Upper lobe of left lung (tissue), 6 donors: ENCODE measurements at regions not wholly inside any gene's neighbourhood (a gene's known extent, or its start where the extent isn't known, plus 50 kb on each side); places are given as distances from the start of the nearest gene placed in this dataset.

Experiments used
- ATAC-seq, 2 donors: fragments of 200-7000 bp; cut with Tn5 transposase; one replicate each; pipeline ENCODE4 v1.9.1; 2022; ENCODE audit warnings: mild to moderate bottlenecking in 2 of 2, moderate library complexity in 2 of 2; ENCODE audit not compliant: low FRiP score in 2 of 2
- DNase-seq, 2 donors: peaks; one replicate each; pipeline ENCODE4 v3.0.0-alpha.2; 2019 to 2020
- H3K27ac ChIP-seq, 4 donors: fragments of 200-600 bp; sonication (generic); one replicate each; pipeline ENCODE4 v1.5.1; 2016 to 2019
- H3K27me3 ChIP-seq, 4 donors: fragments of 200-600 bp; sonication (generic); one replicate each; pipeline ENCODE4 v1.5.1; 2017 to 2019
- H3K36me3 ChIP-seq, 4 donors: fragments of 200-600 bp; sonication (generic); one replicate each; pipeline ENCODE4 v1.5.1; 2016 to 2019
- H3K4me1 ChIP-seq, 4 donors: fragments of 200-600 bp; sonication (generic); one replicate each; pipeline ENCODE4 v1.5.1; 2018 to 2019
- H3K4me3 ChIP-seq, 4 donors: fragments of 200-600 bp; sonication (generic); one replicate each; pipeline ENCODE4 v1.5.1; 2017 to 2019; ENCODE audit warnings: mild to moderate bottlenecking in 2 of 4, moderate library complexity in 1 of 4
- H3K9me3 ChIP-seq, 4 donors: fragments of 200-600 bp; sonication (generic); one replicate each; pipeline ENCODE4 v1.5.1; 2018 to 2019
- EP300 ChIP-seq, 4 donors: sonication (generic); formaldehyde crosslinking; IDR thresholded peaks; one replicate each; pipeline ENCODE4 v1.5.1; 2017; ENCODE audit warnings: antibody characterized with exemption in 4 of 4, control low read depth in 2 of 4
- POLR2A ChIP-seq, 4 donors: fragments of 450-650 bp; IDR thresholded peaks; one replicate each; pipeline ENCODE4 v1.5.1; 2016 to 2017; ENCODE audit warnings: antibody characterized with exemption in 4 of 4, mild to moderate bottlenecking in 2 of 4
- POLR2AphosphoS5 ChIP-seq, 2 donors: sonication (generic); formaldehyde crosslinking; IDR thresholded peaks; one replicate each; pipeline ENCODE4 v1.5.1; 2017; ENCODE audit warnings: antibody characterized with exemption in 2 of 2
- WGBS, 2 donors: methylation state at CpG; one replicate each; pipeline ENCODE4 v1.1.5; 2017 to 2018; 5-methylcytosine and 5-hydroxymethylcytosine counted together
- TF ChIP-seq, protein P1 (sequence below), 6 experiments: fragments of 450-650 bp in 4 of 6; fragments of 200-600 bp in 2 of 6; sonication (generic) in 2 of 6; IDR thresholded peaks; one replicate each; pipeline ENCODE4 v1.5.1; 2016 to 2019; ENCODE audit warnings: antibody characterized with exemption in 6 of 6
- donor health status: DM: no; HTN: no; CAD: no; lungs with moderate emphysema.
- donor health status: DM: no; HTN: yes; CAD: no; lungs with severe emphysema.

DNA sequence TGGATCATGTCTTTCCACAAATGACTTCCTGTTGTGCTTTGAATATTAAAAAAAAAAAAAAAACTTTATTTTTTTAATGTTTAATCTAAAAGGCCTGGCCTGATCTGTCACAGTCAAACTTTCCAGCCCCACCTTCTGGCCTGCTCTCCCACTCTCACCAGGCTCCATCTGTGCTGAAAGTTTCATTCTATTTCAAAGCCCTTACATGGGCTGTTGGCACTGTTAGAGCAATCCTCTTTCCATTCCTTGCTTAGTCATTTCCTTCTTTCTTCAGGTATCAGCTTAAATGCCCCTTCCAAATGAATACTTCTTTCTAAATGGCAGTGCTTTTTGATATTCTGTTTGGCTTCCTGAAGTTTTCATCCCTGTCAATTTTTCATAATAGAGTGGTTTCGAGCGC lies 1104.8 kb upstream of the C9orf72 start:
- H3K27ac ChIP-seq, result no peak overlapping the region
- no peaks in the 10 kb centered on the region for H3K27me3 ChIP-seq
- no peak overlapping the region for H3K4me3 ChIP-seq
- DNase-seq (no peak), ATAC-seq (no peak)
- WGBS, 2 donors, result 90 to 98% methylated on average over 2 of the region's 2 CpGs
- H3K36me3 ChIP-seq, result no peaks in the 10 kb centered on the region
- no peaks in the 10 kb centered on the region for H3K4me1 ChIP-seq
- no peaks in the 10 kb centered on the region for H3K9me3 ChIP-seq
- TF ChIP-seq EP300 (IDR thresholded peaks at IDR 0.05), result no peak
- TF ChIP-seq, protein P1, sequence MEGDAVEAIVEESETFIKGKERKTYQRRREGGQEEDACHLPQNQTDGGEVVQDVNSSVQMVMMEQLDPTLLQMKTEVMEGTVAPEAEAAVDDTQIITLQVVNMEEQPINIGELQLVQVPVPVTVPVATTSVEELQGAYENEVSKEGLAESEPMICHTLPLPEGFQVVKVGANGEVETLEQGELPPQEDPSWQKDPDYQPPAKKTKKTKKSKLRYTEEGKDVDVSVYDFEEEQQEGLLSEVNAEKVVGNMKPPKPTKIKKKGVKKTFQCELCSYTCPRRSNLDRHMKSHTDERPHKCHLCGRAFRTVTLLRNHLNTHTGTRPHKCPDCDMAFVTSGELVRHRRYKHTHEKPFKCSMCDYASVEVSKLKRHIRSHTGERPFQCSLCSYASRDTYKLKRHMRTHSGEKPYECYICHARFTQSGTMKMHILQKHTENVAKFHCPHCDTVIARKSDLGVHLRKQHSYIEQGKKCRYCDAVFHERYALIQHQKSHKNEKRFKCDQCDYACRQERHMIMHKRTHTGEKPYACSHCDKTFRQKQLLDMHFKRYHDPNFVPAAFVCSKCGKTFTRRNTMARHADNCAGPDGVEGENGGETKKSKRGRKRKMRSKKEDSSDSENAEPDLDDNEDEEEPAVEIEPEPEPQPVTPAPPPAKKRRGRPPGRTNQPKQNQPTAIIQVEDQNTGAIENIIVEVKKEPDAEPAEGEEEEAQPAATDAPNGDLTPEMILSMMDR (IDR thresholded peaks at IDR 0.05), result no peak
- TF ChIP-seq POLR2AphosphoS5 (IDR thresholded peaks at IDR 0.05), result no peak

DNA sequence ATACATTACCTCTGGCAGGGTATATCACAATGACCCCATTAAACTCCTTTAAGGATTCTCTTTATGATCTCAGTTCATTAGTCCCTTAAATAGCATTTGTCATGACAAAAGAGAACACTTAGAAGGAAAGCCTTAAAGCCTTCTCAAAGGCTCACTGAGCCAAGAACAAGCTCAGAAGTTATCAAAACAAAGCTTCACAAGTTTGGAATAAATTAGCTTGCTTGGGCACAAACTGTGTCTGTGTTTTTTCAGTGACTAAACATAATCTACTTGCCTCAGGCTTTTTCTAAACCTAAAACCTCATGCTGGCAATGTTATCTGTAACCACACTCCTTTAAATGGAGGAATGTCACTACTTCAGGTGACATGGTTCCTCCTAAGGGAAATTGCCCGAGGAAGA lies 1114.9 kb upstream of the C9orf72 start:
- no peak overlapping the region for H3K4me3 ChIP-seq
- H3K27me3 ChIP-seq, result no peaks in the 10 kb centered on the region
- no peaks in the 10 kb centered on the region for H3K36me3 ChIP-seq
- WGBS, 2 donors, result 35 to 62% methylated on average over 1 of the region's 1 CpG
- no peaks in the 10 kb centered on the region for H3K4me1 ChIP-seq
- DNase-seq, result no peak
- H3K9me3 ChIP-seq, result no peaks in the 10 kb centered on the region
- H3K27ac ChIP-seq, result no peak overlapping the region
- TF ChIP-seq POLR2A (IDR thresholded peaks at IDR 0.05) (no peak), EP300 (IDR thresholded peaks at IDR 0.05) (no peak), POLR2AphosphoS5 (IDR thresholded peaks at IDR 0.05) (no peak)
- TF ChIP-seq, protein P1 (IDR thresholded peaks at IDR 0.05), result no peak
- no peak for ATAC-seq

DNA sequence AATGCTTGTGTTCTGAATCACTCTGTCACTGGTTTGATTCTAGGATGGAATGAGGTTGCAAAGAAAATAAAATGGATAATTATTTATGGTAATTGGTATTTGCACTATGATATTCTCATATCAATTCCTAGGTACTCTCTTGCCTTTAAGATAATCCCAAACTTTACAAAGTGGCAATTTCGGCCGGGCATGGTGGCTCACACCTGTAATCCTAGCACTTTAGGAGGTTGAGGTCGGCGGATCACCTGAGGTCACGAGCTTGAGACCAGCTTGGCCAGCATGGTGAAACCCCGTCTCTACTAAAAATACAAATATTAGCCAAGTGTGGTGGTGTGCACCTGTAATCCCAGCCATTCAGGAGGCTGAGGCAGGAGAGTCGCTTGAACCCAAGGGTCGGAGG lies 1118.7 kb upstream of the C9orf72 start:
- Histone ChIP-seq H3K4me1 (no peaks in the 10 kb centered on the region), H3K9me3 (no peaks in the 10 kb centered on the region), H3K27me3 (no peaks in the 10 kb centered on the region), H3K4me3 (no peak overlapping the region), H3K27ac (no peak overlapping the region), H3K36me3 (no peaks in the 10 kb centered on the region)
- DNase-seq, result no peak
- 84 to 92% methylated on average over 8 of the region's 8 CpGs for WGBS, 2 donors
- no peak for TF ChIP-seq EP300 (IDR thresholded peaks at IDR 0.05)
- no peak for TF ChIP-seq POLR2A (IDR thresholded peaks at IDR 0.05)
- TF ChIP-seq, protein P1 (IDR thresholded peaks at IDR 0.05), result no peak
- no peak for TF ChIP-seq POLR2AphosphoS5 (IDR thresholded peaks at IDR 0.05)
- no peak for ATAC-seq

DNA sequence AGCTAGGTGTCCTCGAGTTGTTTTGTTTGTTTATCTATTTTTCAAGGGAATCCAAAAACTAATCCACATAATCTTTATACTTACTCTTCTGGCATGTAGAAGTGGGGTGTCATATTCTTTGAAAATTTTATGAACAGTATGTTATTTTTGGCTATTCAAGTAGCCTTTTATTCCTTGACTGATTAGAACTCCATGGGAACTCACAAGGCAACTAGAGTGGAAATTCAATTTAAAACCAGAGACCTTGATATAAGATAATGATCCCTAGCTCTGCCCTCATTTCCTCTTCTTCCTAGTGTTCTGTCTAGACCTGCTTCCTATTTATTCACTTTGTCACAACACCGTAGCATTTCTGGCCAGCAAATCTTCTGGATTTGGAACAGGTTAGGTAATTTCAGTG lies 1123.7 kb upstream of the C9orf72 start:
- TF ChIP-seq POLR2AphosphoS5 (IDR thresholded peaks at IDR 0.05), result no peak
- TF ChIP-seq POLR2A (IDR thresholded peaks at IDR 0.05), result no peak
- TF ChIP-seq, protein P1 (IDR thresholded peaks at IDR 0.05), result no peak
- no peak for TF ChIP-seq EP300 (IDR thresholded peaks at IDR 0.05)
- WGBS, 2 donors, result 31 to 46% methylated on average over 2 of the region's 2 CpGs
- no peak overlapping the region for H3K4me3 ChIP-seq
- DNase-seq, result no peak
- ATAC-seq, result no peak
- no peaks in the 10 kb centered on the region for H3K36me3 ChIP-seq
- H3K9me3 ChIP-seq, result peaks cover 0 to 23% (median 2%) of the 10 kb centered on the region in 4 donors
- no peak overlapping the region for H3K27ac ChIP-seq
- H3K4me1 ChIP-seq, result no peaks in the 10 kb centered on the region
- H3K27me3 ChIP-seq, result no peaks in the 10 kb centered on the region

DNA sequence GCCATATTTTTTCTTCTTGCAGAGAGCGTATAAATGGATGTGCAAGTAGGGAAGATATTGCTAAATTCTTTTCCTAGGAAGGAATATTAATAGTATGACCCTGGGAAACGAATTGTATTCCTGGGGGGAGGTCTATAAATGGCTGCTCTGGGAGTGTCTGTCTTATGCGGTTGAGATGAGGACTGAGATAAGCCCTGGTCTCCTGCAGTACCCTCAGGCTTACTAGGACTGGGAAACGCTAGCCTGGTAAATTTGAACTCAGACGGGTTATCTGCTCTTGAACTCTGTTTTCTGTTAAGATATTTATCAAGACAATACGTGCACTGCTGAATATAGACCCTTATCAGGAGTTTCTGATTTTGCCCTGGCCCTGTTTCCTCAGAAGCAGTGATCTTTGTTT lies 1126.4 kb upstream of the C9orf72 start:
- no peaks in the 10 kb centered on the region for H3K27me3 ChIP-seq
- WGBS, 2 donors, result 70 to 79% methylated on average over 6 of the region's 6 CpGs
- no peak for ATAC-seq

More for the DNA sequence above, 1126.4 kb upstream of the C9orf72 start:
- no peak for DNase-seq
- H3K4me3 ChIP-seq, result no peak overlapping the region
- no peak overlapping the region for H3K27ac ChIP-seq
- H3K36me3 ChIP-seq, result no peaks in the 10 kb centered on the region
- peaks cover 0 to 23% (median 2%) of the 10 kb centered on the region in 4 donors for H3K9me3 ChIP-seq
- TF ChIP-seq, protein P1 (IDR thresholded peaks at IDR 0.05), result no peak
- TF ChIP-seq POLR2A (IDR thresholded peaks at IDR 0.05) (no peak), POLR2AphosphoS5 (IDR thresholded peaks at IDR 0.05) (no peak), EP300 (IDR thresholded peaks at IDR 0.05) (no peak)
- H3K4me1 ChIP-seq, result no peaks in the 10 kb centered on the region
